Fibroblast of the conjunctiva (primary cell): ENCODE measurements at regions not wholly inside any gene's neighbourhood (a gene's known extent, or its start where the extent isn't known, plus 50 kb on each side); places are given as distances from the start of the nearest gene placed in this dataset.
"Not testable (repeated sequence)": the region's sequence is repeated elsewhere in the genome, so short reads cannot be mapped to it uniquely, and the experiment has no call there.

ENCODE experiments used
- DNase-seq: peaks from one replicate; pipeline ENCODE4 v3.0.0-alpha.2; 2010; ENCODE audit warnings: low read depth

DNA sequence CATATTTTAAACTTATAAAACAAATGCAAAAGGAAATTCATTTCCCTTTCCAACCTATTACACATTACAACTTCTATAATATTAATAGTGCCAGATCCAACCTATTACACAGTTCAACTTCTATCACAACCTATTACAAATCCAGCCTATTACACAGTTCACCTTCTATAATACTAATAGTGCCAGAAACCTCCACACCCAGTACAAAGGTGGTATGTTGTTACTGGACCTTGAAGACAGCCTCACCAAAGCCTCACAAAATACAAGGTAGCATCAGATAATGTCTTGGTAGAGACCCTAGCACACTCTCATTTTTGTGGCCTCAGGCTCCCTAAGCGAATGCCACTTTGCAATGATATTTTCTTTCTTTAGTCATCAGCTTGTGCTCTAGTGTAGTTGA lies 68.7 kb upstream of the PELI2 start:
- DNase-seq = no peak

- DNase-seq = no peak
Observed at GRCh38 chr14:56055511-56055910, 62.7 kb upstream of the PELI2 start.

DNA sequence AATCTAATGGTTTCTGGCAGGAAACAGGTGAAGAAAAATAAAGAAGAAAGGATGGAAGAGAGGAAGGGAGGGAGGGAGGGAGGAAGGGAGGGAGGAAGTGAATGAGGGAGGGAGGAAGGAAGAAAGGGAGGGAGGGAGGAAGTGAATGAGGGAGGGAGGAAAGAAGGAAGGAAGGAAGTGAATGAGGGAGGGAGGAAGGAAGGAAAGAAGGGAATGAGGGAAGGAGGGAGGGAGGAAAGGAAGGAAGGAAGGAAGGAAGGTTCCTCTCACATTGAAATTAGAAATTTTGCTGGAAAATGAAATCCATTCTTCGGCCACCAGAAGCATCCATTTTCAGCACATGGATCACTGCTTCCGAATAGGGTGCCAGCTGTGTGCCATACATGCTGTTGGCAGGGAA lies 62.2 kb upstream of the PELI2 start:
- DNase-seq = no peak

DNA sequence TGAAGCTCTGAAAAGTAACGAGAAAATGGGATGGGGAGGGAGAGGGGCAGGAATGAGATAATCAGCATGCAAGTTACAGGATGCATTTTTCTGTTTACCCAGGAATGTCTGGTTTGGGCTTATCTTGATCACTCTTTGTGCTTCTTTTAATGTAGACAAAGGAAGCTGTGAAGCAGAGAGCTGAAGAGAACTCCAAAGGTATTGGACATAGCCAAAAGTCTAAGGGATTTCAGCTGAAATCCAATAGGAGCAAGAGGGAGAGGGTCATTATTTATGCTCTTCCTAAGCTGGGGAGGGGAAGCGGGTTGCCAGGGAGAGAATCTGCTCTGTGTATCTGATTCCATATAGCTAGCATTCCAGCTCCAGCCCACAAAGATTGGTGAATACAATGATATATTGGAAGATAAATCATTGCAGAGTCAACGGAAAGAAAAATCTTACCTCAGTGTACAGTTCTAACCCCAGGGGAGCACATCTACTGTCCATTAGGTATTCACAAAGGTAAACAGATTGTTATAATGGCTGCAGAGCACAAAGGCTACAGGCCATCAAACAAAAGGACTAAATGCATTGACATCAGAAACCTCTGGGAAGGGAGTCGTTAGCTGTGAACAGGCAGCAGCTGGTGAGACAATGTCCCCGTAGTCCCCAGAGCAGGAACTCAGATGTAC lies 61.0 kb upstream of the PELI2 start:
- DNase-seq = no peak

DNA sequence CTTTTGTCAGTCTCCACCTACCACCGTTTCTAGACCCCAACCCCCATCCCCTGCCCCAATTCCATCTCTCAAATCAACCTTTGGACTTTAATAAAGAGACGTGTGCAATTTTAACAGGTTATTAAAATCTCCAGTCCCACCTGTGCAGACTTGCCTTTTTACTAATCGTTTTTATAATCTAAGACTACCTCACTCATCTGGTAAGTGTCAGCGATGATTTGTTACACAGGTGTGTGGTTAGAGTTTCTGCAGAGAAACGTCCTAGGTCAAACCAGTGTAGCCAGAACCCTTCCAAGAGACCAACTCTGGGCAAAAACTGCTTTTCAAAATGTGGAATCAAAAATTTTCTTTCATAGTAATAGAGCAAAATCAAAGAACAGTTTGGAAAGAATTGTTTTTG lies 60.4 kb upstream of the PELI2 start:
- no peak for DNase-seq

- DNase-seq = no peak
Observed at GRCh38 chr14:56059054-56059453, 59.2 kb upstream of the PELI2 start.

DNA sequence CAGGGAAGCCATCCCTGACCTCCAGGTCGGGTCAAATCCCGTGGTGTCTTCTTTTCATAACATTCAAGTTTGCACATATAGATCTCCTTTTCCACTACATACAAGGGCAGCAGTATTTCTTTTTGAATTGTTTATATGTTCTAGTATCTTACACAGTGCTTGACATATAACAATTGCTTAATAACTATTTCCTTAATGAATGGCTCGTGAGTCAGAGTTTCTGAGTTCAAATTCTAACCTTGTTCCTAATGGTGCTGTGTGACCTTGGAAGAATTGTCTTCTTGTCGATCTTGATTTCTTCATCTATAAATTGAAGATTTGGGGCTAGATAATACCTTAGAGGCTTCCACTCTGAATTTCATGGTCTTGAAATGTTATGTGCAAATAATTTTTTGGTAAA lies 57.2 kb upstream of the PELI2 start:
- DNase-seq = no peak

DNA sequence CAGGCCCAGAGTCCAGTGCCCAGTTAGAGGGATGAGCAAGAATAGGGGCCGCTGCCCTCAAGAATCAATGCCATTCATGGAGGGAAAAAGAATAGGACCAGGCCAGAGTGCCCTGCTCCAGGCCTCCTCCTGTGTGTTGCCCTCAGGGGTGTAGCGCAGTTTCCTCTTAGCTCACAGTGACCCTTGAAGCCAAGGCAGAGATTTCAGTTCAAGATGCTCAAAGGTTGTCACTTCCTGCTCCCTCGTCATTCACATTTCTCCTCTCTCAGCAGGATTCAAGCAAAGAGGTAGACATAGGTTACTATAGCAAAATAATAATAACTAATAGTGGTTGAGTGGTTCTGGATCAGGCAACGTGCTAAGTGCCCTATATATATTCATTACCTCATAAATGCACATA lies 55.1 kb upstream of the PELI2 start:
- no peak for DNase-seq

DNA sequence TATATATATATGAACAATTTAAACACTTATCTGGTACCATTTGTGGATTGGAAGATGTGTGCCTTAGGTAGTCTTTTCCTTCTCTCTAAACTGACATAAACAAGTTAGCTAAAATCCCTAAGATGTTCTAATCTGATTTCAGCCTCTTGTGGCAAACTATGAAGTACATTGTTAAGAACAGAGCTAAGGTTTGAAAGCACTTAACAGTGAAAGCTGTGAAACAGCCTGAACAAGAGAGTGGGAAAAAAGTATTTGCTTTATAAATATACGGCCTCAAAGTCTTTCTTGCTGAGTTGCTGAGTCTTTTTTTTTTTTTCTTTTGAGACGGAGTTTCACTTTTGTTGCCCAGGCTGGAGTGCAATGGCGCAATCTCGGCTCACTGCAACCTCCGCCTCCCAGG lies 53.7 kb upstream of the PELI2 start:
- no peak for DNase-seq

DNA sequence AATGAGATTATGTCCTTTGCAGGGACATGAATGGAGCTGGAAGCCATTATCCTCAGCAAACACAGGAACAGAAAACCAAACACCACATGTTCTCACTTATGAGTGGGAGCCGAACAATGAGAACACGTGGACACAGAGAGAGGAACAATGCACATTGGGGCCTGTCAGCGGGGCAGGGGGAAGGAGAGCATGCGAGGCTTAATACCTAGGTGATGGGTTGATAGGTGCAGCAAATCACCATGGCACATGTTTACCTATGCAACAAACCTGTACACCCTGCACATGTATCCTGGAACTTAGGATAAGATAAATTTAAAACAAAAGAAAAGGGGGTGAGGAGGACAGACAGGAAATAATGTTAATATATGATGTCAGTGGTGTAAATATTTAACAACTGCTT lies 53.0 kb upstream of the PELI2 start:
- DNase-seq = not testable (repeated sequence)

- no peak for DNase-seq
Observed at GRCh38 chr14:56065621-56066290, 52.5 kb upstream of the PELI2 start.
